Aorta (tissue), 5 donors: ENCODE measurements at regions not wholly inside any gene's neighbourhood (a gene's known extent, or its start where the extent isn't known, plus 50 kb on each side); places are given as distances from the start of the nearest gene placed in this dataset.

Experiments used
- ATAC-seq: fragments of 200-7000 bp; cut with Tn5 transposase; one replicate; pipeline ENCODE4 v1.9.1; 2022; ENCODE audit warnings: moderate library complexity; ENCODE audit not compliant: low FRiP score
- DNase-seq, 2 donors: peaks; one replicate each; pipeline ENCODE4 v3.0.0-alpha.2; 2020
- H3K27ac ChIP-seq, 2 donors: one replicate each; pipeline ENCODE4 v1.5.1; 2013; ENCODE audit warnings: low read length in 2 of 2, mild to moderate bottlenecking in 2 of 2, moderate library complexity in 2 of 2, control low read depth in 1 of 2, inconsistent platforms in 1 of 2, low read depth in 1 of 2
- H3K27me3 ChIP-seq, 2 donors: one replicate each; pipeline ENCODE4 v1.6.1; 2013; ENCODE audit warnings: control low read depth in 1 of 2, low read length in 1 of 2, mild to moderate bottlenecking in 1 of 2, moderate library complexity in 1 of 2; ENCODE audit not compliant: insufficient read depth in 2 of 2, control insufficient read depth in 1 of 2
- H3K36me3 ChIP-seq, 2 donors: one replicate each; pipeline ENCODE4 v1.6.1; 2013; ENCODE audit warnings: control low read depth in 1 of 2, low read length in 1 of 2, mild to moderate bottlenecking in 1 of 2; ENCODE audit not compliant: insufficient read depth in 2 of 2, control insufficient read depth in 1 of 2
- H3K4me1 ChIP-seq, 2 donors: one replicate each; pipeline ENCODE4 v1.6.1; 2013; ENCODE audit warnings: low read length in 2 of 2, control low read depth in 1 of 2, mild to moderate bottlenecking in 1 of 2, moderate library complexity in 1 of 2; ENCODE audit not compliant: insufficient read depth in 2 of 2, control insufficient read depth in 1 of 2
- H3K4me3 ChIP-seq, 2 donors: one replicate each; pipeline ENCODE4 v1.5.1; 2013; ENCODE audit warnings: low read length in 2 of 2, control low read depth in 1 of 2, mild to moderate bottlenecking in 1 of 2
- H3K9me3 ChIP-seq: one replicate; pipeline ENCODE4 v1.6.1; 2013; ENCODE audit warnings: mild to moderate bottlenecking, low read length; ENCODE audit not compliant: control insufficient read depth
- WGBS, 2 donors: extraction: QIAGEN DNeasy Blood & Tissue Kit; methylation state at CpG; one replicate each; pipeline ENCODE4 v1.1.7; 2013; 5-methylcytosine and 5-hydroxymethylcytosine counted together
- intact Hi-C, 2 donors: fragments of 100-400 bp; cut with DNase I; formaldehyde crosslinking; loops; one replicate each; pipeline versions ENCODE4 v1.14.2 to v1.15.0; 2022
- donor health status: healthy with polysubstance abuse.
- donor health status: Bipolar disorder and iron deficiency.
- donor health status: DM: no; HTN: no; CAD: no.
- donor health status: DM: no; HTN: no; CAD: no.
- donor health status: DM: yes; HTN: yes; CAD: no.

DNA sequence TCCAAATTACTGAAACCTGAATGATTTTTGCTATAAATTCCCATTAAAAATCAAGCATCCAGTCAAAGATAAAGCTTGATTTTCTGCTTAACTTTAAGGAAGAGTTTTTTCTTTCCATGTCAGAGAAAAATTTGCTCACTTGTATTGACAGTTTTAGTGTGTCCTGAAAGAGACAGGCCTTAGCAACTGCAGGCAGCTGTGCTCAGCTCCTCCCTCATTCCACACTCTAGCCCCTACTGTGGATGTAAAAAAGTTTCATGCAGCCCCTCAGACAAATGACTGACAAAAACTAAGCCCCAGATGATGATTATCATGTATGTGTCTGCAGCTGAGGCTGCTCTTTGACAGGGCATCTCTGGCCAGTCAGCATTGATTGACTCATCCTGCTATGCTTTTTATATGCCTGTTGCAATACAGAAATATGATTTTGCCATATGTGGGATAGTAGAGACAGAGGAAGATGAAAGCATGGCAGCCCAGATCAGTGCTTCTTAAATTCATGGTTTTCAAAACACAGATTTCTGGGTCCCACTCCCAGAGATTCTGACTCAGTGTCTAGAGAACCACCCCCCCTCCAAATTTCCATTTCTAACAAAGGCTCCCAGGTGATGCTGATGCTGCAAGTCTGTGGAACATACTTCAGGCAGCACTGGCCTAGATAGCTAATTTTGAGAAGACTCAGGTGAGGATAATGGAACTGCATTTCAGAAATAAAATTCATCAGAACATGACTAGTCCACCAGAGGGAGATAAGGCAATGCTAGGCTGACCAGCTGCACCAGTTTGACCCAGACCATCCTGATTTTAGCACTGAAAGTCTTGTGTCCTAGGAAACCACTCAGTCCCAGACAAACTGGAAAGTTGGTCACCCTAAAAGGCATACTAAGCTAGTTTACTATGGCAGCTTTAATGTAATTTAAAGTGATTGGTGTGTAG lies 298.7 kb upstream of the KCNN2 start:
- H3K9me3 ChIP-seq: no peaks in the 10 kb centered on the region
- H3K4me3 ChIP-seq: no peak overlapping the region
- ATAC-seq (no peak), DNase-seq (no peak)
- H3K4me1 ChIP-seq: no peaks in the 10 kb centered on the region
- H3K27ac ChIP-seq: no peak overlapping the region
- H3K27me3 ChIP-seq: no peaks in the 10 kb centered on the region
- H3K36me3 ChIP-seq: no peaks in the 10 kb centered on the region
- intact Hi-C loops: no loop called here

DNA sequence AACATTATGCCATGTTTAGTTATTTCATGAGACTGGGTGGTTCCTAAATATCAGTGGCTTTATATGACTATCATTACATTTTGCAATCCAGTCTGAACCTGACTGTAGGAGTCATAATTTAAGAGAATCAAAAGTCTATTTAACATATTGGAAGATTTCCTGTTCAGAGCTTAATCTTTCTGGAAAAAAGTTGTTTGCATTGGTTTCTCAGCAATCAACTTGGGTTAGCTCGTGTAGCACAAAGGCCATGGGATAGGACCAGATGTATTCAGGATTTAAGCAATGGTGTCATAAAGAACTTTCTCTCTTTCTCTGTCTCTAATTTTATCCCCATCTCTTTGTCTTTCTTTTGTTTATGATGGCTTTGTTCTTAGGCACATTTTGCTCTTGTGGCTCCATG lies 296.0 kb upstream of the KCNN2 start:
- WGBS, 2 donors: 28 to 53% methylated on average over 1 of the region's 1 CpG
- Histone ChIP-seq H3K36me3 (no peaks in the 10 kb centered on the region), H3K4me3 (no peak overlapping the region), H3K9me3 (no peaks in the 10 kb centered on the region), H3K27me3 (no peaks in the 10 kb centered on the region), H3K4me1 (no peaks in the 10 kb centered on the region), H3K27ac (no peak overlapping the region)
- ATAC-seq (no peak), DNase-seq (no peak)
- intact Hi-C loops: no loop called here

DNA sequence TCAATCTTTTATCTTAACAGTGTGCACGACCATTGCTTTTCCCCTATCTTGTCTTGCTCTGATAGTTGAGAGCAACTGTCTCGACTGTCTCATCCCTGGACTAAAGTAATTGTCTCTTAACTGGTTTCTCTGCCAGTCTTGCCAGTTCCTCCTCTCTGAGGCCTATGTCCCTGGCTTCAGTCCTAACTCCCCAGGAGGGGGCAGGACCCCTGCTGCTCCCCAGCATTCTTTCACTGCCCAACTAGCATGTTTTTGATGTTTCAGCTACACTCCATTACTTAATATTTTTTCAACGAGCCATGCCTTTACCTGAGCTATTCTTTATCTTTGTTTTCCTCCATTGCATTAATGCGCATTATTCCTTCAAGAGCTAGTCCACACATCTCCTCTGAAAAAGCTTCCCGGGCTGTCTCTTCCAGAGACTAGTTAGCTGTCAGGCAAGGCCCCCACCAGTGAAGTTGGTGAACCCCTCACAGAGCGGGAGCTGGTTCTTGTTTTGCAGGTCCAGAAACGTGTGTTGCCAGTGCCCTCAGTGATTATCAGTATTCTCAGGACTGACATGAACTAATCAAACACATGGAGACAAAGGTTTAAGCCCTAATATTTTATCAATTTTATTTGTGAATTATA lies 291.7 kb upstream of the KCNN2 start:
- WGBS, 2 donors: 72 to 73% methylated on average over 7 of the region's 7 CpGs

DNA sequence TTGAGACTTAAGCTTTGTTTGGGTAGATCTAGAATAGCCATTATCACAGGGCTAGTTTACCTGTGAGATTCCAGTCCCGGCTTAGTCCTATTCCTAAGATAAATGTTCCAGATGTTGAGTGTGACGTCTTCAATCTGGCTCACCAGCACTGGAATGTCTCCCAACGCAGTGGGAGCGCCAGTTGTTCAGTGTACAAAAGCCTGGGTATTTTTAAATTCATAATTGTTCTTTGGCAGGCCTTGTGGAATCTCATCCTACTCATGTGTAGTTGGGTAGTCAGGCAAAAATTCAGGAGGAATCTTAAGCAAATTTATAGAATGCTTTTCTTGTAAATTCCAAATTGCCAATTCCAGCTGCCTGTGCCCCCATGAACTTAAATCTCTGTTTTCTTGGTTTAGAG lies 272.6 kb upstream of the KCNN2 start:
- WGBS, 2 donors: 4 to 7% methylated on average over 4 of the region's 4 CpGs
- no peak overlapping the region for H3K27ac ChIP-seq
- H3K27me3 ChIP-seq: no peaks in the 10 kb centered on the region
- H3K36me3 ChIP-seq: no peaks in the 10 kb centered on the region
- ATAC-seq (no peak), DNase-seq (no peak)
- no peaks in the 10 kb centered on the region for H3K4me1 ChIP-seq
- intact Hi-C loops: no loop called here
- H3K9me3 ChIP-seq: no peaks in the 10 kb centered on the region
- no peak overlapping the region for H3K4me3 ChIP-seq

More for the DNA sequence above, 291.7 kb upstream of the KCNN2 start:
- H3K36me3 ChIP-seq: no peaks in the 10 kb centered on the region
- no peaks in the 10 kb centered on the region for H3K4me1 ChIP-seq
- ATAC-seq (no peak), DNase-seq (no peak)
- intact Hi-C loops: no loop called here
- no peak overlapping the region for H3K27ac ChIP-seq
- no peaks in the 10 kb centered on the region for H3K9me3 ChIP-seq
- no peak overlapping the region for H3K4me3 ChIP-seq
- no peaks in the 10 kb centered on the region for H3K27me3 ChIP-seq

DNA sequence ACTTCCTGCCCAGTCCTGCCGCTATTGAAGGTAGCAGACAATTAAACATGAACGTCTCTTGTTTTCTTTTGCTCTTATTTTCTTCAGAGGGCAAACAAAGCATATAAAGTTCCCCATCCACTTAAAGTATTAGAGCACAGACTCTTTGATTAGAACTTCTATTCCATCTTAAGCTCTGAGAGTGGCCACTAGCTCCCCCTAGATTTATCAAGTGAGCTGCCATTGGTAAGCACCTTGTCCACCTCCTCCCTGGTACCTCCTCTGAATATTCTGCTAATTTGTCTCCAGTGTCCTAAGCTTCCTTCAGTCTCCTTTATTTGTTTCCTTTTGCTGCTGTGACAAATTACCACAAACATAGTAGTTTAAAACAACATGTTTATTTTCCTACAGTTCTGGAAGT lies 264.3 kb upstream of the KCNN2 start:
- Histone ChIP-seq H3K36me3 (no peaks in the 10 kb centered on the region), H3K9me3 (peaks cover 1% of the 10 kb centered on the region), H3K27ac (no peak overlapping the region), H3K4me1 (no peaks in the 10 kb centered on the region), H3K4me3 (no peak overlapping the region), H3K27me3 (no peaks in the 10 kb centered on the region)
- 53 to 67% methylated on average over 2 of the region's 2 CpGs for WGBS, 2 donors
- intact Hi-C loops: no loop called here
- no peak for ATAC-seq
- DNase-seq: no peak

DNA sequence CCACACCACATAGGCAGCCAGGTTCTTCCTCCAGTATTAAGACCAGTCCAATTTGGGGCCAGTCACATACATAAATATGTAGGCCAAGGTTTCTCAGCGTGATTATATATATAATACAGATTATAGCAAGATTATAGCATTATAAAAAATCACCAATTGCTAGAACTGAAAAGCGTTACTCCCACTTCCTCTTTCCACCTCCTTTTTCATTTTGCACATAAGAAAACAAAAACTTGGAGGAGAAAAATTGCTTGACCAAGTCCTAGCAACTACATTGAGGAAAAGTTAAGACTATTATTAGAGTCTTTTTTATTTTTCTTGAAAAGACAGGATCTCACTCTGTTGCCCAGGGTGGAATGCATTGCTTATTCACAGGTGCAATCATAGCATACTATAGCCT lies 262.7 kb upstream of the KCNN2 start:
- H3K27me3 ChIP-seq: no peaks in the 10 kb centered on the region
- no peaks in the 10 kb centered on the region for H3K36me3 ChIP-seq
- no peak overlapping the region for H3K4me3 ChIP-seq
- no peaks in the 10 kb centered on the region for H3K4me1 ChIP-seq
- DNase-seq (no peak), ATAC-seq (no peak)
- intact Hi-C loops: no loop called here
- H3K27ac ChIP-seq: no peak overlapping the region
- 34 to 37% methylated on average over 2 of the region's 2 CpGs for WGBS, 2 donors
- peaks cover 1% of the 10 kb centered on the region for H3K9me3 ChIP-seq

DNA sequence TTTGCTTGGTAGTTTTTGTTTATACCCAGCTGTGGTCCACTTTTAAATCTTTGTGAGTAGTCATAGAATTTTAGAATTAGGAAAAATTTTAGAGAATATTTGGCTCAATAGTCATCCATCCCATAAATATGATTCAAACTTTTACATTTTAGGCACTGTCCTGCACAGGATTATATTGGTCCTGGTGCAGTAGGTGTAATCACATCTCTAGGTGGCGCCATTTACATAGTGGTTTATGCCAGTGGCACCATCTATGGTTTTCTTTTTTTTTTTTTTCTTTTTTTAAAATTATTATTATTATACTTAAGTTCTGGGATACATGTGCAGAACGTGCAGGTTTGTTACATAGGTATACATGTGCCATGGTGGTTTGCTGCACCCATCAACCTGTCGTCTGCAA lies 260.7 kb upstream of the KCNN2 start:
- DNase-seq (no peak), ATAC-seq (no peak)
- WGBS, 2 donors: 38 to 41% methylated on average over 3 of the region's 3 CpGs
- intact Hi-C loops: no loop called here
- Histone ChIP-seq H3K9me3 (peaks cover 1% of the 10 kb centered on the region), H3K27me3 (no peaks in the 10 kb centered on the region), H3K4me1 (no peaks in the 10 kb centered on the region), H3K27ac (no peak overlapping the region), H3K4me3 (no peak overlapping the region), H3K36me3 (no peaks in the 10 kb centered on the region)

DNA sequence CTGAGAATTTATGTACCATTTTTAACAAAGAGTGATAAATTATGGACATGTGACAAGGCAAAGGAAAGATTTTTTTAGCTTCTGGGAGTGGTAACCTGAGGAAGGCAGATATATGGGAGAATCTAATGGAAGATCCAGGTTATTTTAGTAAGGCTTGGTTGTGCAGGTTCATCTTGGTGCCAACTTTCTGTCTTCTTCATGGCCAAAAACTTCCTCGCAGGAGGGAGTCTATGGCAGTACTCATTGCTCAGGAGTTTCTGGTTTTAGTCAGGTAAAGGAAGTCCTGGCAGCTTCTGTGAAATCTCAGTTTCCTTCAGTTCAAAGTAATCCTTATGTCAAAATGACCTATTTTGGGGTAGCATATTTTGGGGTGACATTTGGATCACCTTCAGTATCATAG lies 248.3 kb upstream of the KCNN2 start:
- no peak overlapping the region for H3K4me3 ChIP-seq
- H3K27ac ChIP-seq: no peak overlapping the region
- no peaks in the 10 kb centered on the region for H3K9me3 ChIP-seq
- DNase-seq (no peak), ATAC-seq (no peak)
- H3K27me3 ChIP-seq: no peaks in the 10 kb centered on the region
- intact Hi-C loops: no loop called here
- no peaks in the 10 kb centered on the region for H3K36me3 ChIP-seq
- H3K4me1 ChIP-seq: no peaks in the 10 kb centered on the region
- WGBS, 2 donors: 63 to 66% methylated on average over 1 of the region's 1 CpG

DNA sequence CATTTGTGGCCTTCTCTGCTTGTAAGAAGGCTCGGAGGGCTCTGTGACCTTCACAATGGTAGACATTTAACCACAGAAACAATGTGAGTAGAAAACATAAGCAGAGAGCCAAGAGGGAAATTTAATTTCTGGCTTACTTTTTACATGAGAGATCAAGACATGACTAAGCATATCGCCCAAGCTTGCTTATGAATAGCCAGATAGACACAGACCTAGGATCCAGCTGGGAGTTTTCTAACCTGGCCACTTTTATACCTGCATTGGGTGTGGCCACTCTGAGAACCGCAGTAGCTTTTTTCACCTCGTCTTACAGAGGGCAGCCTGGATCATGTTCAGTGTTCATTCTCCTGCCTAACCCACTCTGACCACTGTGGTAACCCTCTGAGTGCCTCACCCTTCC lies 244.9 kb upstream of the KCNN2 start:
- 81 to 82% methylated on average over 4 of the region's 4 CpGs for WGBS, 2 donors
- no peak for ATAC-seq
- no peaks in the 10 kb centered on the region for H3K9me3 ChIP-seq

More for the DNA sequence above, 244.9 kb upstream of the KCNN2 start:
- H3K36me3 ChIP-seq: no peaks in the 10 kb centered on the region
- H3K4me3 ChIP-seq: no peak overlapping the region
- H3K4me1 ChIP-seq: no peaks in the 10 kb centered on the region
- no peak for DNase-seq
- intact Hi-C loops: no loop called here
- H3K27ac ChIP-seq: no peak overlapping the region
- no peaks in the 10 kb centered on the region for H3K27me3 ChIP-seq
